Osteocyte (in vitro differentiated cells): ENCODE measurements at regions not wholly inside any gene's neighbourhood (a gene's known extent, or its start where the extent isn't known, plus 50 kb on each side); places are given as distances from the start of the nearest gene placed in this dataset.
A peak's percentile ranks its signal among the peaks of the same experiment; 100 is the strongest.

ENCODE experiments used
- DNase-seq: peaks from one replicate; pipeline ENCODE4 v3.0.0; 2021; ENCODE audit warnings: mixed read lengths; ENCODE audit not compliant: unreplicated experiment; ENCODE audit errors: extremely low spot score
- H3K27ac Mint-ChIP-seq: one replicate; pipeline ENCODE4 v1.8.0; 2021; ENCODE audit warnings: mild to moderate bottlenecking, mixed read lengths; ENCODE audit not compliant: unreplicated experiment
- H3K27me3 Mint-ChIP-seq: one replicate; pipeline ENCODE4 v1.8.0; 2021; ENCODE audit warnings: mixed read lengths; ENCODE audit not compliant: unreplicated experiment
- H3K36me3 Mint-ChIP-seq: one replicate; pipeline ENCODE4 v1.8.0; 2021; ENCODE audit warnings: mixed read lengths; ENCODE audit not compliant: unreplicated experiment
- H3K4me1 Mint-ChIP-seq: one replicate; pipeline ENCODE4 v1.8.0; 2021; ENCODE audit warnings: mixed read lengths; ENCODE audit not compliant: unreplicated experiment
- H3K4me3 Mint-ChIP-seq: one replicate; pipeline ENCODE4 v1.8.0; 2021; ENCODE audit warnings: mild to moderate bottlenecking, moderate library complexity, mixed read lengths; ENCODE audit not compliant: unreplicated experiment
- H3K9me3 Mint-ChIP-seq: one replicate; pipeline ENCODE4 v1.8.0; 2021; ENCODE audit warnings: mixed read lengths; ENCODE audit not compliant: unreplicated experiment
- CTCF ChIP-seq: fragments of 200-600 bp; sonication (generic); IDR thresholded peaks from 2 replicates; pipeline ENCODE4 v1.5.0; 2021; ENCODE audit warnings: antibody characterized with exemption, mild to moderate bottlenecking, moderate library complexity

DNA sequence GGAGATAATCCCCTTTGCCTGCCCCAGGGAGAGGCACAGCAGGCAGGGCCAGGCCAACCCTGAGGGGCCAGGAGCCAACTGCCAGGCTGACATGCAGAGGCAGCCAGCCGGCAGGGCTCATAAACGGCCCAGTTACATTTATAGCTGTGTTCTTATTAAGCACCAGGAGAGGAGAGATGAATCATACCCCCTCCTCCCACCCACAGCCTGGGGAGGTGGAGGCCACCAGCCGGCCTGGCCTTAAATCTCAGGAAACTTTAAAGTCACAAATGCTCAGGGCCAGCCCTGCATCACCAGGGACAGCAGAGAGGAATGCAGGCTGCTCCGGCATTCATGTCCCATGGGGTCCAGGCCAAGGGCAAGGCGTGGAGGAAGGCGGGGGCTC is 177.2 kb downstream of the TMEM132E start:
- no peak for DNase-seq
- Mint-ChIP-seq H3K36me3 (no peaks in the 10 kb centered on the region), H3K27ac (no peak overlapping the region), H3K9me3 (no peaks in the 10 kb centered on the region), H3K27me3 (peaks cover 3% of the 10 kb centered on the region), H3K4me3 (no peak overlapping the region), H3K4me1 (no peaks in the 10 kb centered on the region)
- no peak for TF ChIP-seq CTCF

DNA sequence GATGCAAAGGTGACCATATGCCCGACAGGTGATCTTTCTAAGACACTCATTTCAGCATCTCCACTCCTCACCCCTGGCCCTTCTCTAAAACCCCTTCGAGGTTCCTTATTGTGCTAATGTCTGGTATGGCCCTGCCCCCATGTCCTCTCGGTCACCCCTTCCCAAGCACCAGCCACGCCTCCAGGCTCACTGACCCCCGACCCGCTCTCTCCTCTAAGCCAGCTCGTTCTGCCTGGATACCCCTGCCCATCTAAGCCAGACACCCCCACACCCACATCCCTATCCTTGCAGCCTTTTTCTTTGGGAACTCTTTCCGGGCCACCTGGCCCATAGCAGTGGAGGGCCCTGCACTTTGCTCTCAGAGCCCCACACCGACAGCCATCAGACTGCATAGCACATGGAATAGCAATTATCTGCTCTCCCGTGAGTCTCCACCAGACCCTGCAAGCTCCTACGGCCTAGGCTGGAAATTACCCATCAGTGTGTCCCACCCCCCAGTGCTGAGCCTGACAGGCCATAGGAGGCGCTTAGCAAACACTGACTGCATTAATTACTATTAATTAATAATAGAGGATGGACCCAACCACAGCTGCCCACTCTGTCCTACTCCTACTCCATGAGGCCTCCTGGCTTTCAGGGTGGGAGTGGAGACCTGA is 176.7 kb downstream of the TMEM132E start:
- Mint-ChIP-seq H3K27me3 (peaks cover 3% of the 10 kb centered on the region), H3K4me3 (no peak overlapping the region), H3K27ac (no peak overlapping the region), H3K4me1 (no peaks in the 10 kb centered on the region), H3K36me3 (no peaks in the 10 kb centered on the region), H3K9me3 (no peaks in the 10 kb centered on the region)
- no peak for TF ChIP-seq CTCF
- DNase-seq, result no peak

- Mint-ChIP-seq H3K4me1 (no peaks in the 10 kb centered on the region), H3K27ac (no peak overlapping the region), H3K36me3 (no peaks in the 10 kb centered on the region), H3K9me3 (no peaks in the 10 kb centered on the region), H3K4me3 (no peak overlapping the region), H3K27me3 (peaks cover 3% of the 10 kb centered on the region)
- no peak for DNase-seq
- no peak for TF ChIP-seq CTCF
These were observed 176.0 kb downstream of the TMEM132E start for GRCh38 chr17:34755371-34755770.

- Mint-ChIP-seq H3K4me3 (no peak overlapping the region), H3K4me1 (no peaks in the 10 kb centered on the region), H3K36me3 (no peaks in the 10 kb centered on the region), H3K27me3 (peaks cover 3% of the 10 kb centered on the region), H3K9me3 (peaks cover 10% of the 10 kb centered on the region), H3K27ac (no peak overlapping the region)
- no peak for DNase-seq
- no peak for TF ChIP-seq CTCF
These were observed 170.6 kb downstream of the TMEM132E start for GRCh38 chr17:34750004-34750403.

DNA sequence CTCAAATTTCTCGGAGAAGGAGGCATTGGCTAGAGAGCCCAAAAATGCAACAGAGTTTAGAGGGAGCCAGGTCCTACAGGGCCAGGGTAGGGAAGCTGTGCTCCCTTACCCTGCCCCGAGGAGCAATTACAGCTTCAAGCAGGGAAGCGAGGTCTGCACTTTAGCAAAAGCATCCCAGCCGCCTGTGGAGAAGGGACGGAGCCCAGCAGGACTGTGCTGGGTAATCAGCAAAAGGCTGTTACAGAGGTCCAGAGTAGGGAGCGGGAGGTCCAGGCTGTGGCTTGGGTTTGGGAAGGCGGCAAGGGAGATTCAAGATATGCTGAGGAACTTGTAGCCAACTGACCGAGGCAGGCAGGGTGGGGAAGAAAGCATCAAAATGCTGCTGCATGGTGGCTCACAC is 162.6 kb downstream of the TMEM132E start:
- DNase-seq, result peak; percentile 11
- Mint-ChIP-seq H3K27ac (no peak overlapping the region), H3K4me1 (no peaks in the 10 kb centered on the region), H3K9me3 (no peaks in the 10 kb centered on the region), H3K36me3 (no peaks in the 10 kb centered on the region), H3K27me3 (no peaks in the 10 kb centered on the region), H3K4me3 (no peak overlapping the region)
- TF ChIP-seq CTCF, result no peak
